Transverse colon (tissue), 4 donors: ENCODE measurements at regions not wholly inside any gene's neighbourhood (a gene's known extent, or its start where the extent isn't known, plus 50 kb on each side); places are given as distances from the start of the nearest gene placed in this dataset.

Experiments
- CTCF ChIP-seq, 5 experiments: fragments of 200-600 bp in 3 of 5; fragments of 450-650 bp in 2 of 5; sonication (generic) in 3 of 5; IDR thresholded peaks; 1 replicate in 2 of 5; 2 replicates in 3 of 5; pipeline ENCODE4 v1.5.1; 2016 to 2017; ENCODE audit warnings: antibody characterized with exemption in 5 of 5, inconsistent platforms in 3 of 5, mild to moderate bottlenecking in 2 of 5, moderate library complexity in 1 of 5
- EP300 ChIP-seq: sonication (generic); formaldehyde crosslinking; IDR thresholded peaks from one replicate; pipeline ENCODE4 v1.6.1; 2017; ENCODE audit warnings: antibody characterized with exemption, low read depth
- POLR2AphosphoS5 ChIP-seq, 3 donors: sonication (generic); formaldehyde crosslinking; IDR thresholded peaks; one replicate each; pipeline ENCODE4 v1.6.1; 2016; ENCODE audit warnings: antibody characterized with exemption in 3 of 3

GRCh38 chr10:131822692-131823245, 78.0 kb upstream of the PPP2R2D start:
- no peak for TF ChIP-seq CTCF (IDR thresholded peaks at IDR 0.05)
- TF ChIP-seq POLR2AphosphoS5 (IDR thresholded peaks at IDR 0.05), result no peak
- no peak for TF ChIP-seq EP300
